HG03565 (cell line): ENCODE measurements at regions not wholly inside any gene's neighbourhood (a gene's known extent, or its start where the extent isn't known, plus 50 kb on each side); places are given as distances from the start of the nearest gene placed in this dataset.

Experiments used
- ATAC-seq: cut with Tn5 transposase; IDR thresholded peaks from one replicate; pipeline ENCODE4 v1.9.1; 2021; ENCODE audit warnings: mild to moderate bottlenecking, moderate library complexity; ENCODE audit not compliant: unreplicated experiment

DNA sequence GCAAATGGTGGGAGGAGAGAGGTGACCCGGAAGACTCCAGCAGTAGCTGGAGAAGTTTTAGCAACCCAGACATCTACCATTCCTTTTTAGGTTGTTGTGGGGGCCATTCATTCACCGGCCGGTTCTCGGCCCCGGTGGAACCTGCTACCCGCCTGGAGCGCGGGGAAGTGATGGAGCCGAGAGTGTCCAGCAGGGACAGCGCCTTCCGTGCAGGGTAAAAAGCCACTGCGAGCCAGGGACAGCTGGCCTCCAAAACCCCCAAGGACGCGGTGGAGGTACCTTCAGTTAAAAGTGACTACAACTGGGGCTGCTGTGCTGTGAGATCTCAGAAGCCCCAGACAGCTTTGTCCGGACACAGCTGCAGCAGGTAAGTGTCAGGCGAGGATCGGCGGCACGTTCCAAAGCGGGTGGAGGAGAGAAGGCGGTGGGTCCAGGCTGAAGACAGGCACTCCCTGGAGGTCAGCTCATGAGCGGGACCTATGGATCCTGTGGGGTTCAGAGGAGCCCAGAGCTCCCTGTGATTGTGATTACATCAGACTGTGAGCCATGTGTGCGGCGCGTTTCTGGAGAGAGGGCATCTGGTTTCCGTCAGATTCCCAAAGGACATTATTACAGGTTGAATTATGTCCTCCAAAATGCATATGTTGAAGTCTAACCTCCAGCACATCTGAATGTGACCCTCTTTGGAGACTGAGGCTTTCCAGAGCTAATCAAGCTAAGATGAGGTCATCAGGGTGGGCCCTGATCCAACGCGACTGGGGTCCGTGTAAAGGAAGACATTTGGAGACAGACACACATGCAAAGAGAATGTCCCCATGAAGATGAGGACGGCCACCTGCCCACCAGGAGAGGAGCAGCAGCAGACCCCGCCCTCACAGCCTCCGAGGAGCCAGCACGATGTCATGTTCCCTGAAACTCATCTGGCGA is 276.3 kb downstream of the EIPR1 start:
- ATAC-seq: no peak

- ATAC-seq: no peak
These were observed 277.2 kb downstream of the EIPR1 start for GRCh38 chr2:3100386-3100785.

DNA sequence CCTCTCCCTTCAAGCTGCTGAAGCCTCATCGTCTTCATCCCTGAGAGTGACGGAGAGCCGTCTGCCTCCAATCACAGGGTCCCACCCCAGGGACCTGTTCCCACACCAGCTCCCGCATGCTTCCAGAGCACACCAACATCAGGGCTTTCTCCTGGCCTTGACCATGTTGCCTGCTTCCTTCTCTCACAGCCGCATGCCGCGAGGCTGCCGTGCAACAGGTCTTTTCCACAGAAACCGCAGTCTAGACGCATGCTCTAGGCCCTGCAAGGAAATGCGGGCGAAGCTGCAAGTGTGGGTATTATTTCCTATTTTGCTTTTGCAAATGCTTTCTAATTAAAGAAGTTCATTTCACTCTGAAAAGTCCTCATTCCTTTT is 277.8 kb downstream of the EIPR1 start:
- no peak for ATAC-seq

DNA sequence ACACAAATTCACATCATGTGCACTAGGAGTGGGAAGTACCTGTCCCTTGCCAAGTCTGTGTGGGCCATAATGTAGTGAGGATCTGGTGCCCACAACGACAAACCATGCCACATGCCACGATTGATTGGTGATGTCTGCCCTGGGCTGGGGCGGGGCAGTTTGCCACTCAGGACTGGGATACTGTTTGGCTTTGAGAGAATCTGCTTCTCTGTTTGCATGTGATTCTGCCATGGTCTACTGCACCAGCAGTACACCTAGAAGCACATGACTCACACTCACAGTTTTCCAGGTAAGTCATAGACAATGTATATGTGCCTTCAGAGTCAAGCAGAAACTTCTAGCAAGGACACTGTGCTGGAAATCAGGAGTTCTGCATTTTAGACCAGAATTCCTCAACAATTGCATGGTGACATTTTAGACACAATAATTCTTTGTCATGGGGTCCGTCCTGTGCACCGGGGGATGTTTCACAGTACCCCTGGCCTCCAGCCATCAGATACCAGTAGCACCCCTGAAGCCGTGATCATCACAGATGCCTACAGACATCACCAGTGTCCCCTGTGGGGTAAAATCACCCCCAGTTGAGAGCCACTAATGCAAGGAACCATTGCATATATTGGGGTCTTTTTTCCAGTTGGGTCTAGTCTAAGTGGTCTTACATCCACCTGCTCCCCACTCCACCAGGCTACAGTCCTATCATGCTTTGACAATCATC is 278.3 kb downstream of the EIPR1 start:
- no peak for ATAC-seq

- no peak for ATAC-seq
These were observed 279.4 kb downstream of the EIPR1 start for GRCh38 chr2:3098231-3098630.

DNA sequence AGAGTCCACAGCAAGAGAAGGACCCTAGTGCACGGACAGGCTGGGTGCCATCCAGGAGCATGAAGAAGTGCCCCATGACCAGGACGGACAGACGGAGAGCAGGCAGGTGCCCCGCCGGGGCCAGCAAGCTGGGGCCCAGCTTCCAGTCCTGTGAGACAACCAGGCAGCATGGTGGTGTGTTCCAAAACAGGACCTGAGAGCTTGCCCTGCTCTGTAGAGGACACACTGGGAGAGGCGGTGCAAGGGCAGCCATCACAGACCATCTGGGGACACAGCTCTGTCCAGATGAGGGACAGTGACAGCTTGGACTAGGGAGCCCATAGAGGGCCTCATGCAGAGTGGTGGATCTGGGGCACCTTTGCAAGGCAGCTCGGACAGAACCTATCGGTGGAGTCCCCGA is 279.8 kb downstream of the EIPR1 start:
- ATAC-seq: no peak

DNA sequence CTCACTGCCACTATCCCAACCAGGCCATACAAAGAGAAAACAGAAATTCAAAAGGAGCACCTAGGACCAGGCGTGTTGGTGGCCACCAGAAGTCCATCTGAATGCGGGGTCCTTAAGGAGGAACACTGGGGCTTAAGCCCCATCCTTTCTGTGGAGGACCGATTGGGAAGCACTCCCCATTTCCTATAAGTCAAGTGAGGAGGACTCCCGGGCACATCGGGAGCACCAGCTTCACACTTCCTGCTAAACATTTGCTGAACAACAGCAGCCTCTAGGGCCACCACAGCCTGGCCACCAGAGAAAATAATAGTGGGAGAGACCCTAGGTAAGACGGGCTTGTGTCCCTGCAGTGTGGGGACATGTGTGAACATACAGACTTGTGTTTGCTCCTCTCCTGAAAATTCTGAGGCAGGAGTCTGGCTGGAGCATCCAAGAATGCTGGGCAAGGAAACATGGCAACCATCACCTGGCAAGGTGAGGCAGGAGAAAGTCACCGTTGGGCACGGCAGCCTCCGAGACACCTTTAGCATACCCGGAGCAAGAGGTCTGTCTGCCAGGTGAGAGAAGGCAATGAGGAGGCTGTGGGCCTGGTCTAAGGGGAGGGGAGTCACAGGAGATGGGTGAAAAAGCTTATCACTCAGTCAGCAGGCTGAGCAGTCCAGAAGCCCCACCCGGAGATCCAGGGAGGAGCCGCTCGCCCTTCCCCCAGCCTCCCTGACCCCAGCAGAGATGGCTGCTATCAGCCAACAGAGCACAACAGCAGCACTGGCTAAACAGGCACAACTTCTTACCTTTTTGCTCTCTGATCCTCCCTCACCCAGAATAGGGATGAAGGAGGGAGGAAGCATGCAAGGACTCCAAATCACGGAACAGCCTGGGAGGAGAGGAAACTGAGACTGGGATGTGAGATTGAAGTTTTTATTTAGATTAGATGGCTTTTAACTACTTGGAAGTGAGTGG is 282.3 kb downstream of the EIPR1 start:
- ATAC-seq: no peak

- no peak for ATAC-seq
These were observed 283.3 kb downstream of the EIPR1 start for GRCh38 chr2:3094318-3094717.

DNA sequence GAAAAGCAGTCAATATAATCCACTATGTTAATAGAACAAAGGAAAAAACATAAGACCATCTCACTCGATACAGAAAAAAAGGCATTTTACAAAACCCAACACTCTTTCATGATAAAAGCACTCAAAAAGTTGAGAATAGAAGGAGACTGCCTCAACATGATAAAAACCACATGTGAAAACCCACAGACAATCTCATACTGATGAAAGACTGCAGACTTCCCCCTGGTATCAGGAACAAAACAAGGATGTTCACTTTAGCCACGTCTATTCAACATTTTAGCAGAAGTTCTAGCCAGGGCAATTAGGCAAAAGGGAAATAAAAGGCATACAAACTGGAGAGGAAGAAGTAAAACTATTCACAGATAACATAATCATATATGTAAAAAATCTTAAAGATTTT is 285.9 kb downstream of the EIPR1 start:
- ATAC-seq: no peak

DNA sequence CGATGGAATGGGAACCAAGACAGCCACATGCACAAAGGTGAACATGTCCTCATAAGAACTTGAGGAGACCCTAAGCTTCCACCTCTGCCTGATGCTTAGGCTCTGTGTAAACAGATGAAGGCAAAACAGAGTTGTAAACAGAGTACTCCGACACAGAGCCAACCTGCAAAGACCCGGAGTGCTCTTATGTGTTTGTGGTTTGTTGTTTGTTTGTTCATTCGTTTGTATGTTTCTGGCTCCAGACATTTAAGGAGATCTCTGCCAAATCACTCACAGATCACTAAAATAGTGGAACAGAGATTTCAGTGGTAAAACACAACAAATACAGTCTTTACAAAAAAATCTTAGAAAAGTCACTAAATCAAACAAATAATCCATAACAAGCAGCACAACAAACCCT is 294.9 kb downstream of the EIPR1 start:
- ATAC-seq: no peak

- no peak for ATAC-seq
These were observed 297.4 kb downstream of the EIPR1 start for GRCh38 chr2:3079959-3080948.

- no peak for ATAC-seq
These were observed 298.2 kb downstream of the EIPR1 start for GRCh38 chr2:3079466-3079865.

DNA sequence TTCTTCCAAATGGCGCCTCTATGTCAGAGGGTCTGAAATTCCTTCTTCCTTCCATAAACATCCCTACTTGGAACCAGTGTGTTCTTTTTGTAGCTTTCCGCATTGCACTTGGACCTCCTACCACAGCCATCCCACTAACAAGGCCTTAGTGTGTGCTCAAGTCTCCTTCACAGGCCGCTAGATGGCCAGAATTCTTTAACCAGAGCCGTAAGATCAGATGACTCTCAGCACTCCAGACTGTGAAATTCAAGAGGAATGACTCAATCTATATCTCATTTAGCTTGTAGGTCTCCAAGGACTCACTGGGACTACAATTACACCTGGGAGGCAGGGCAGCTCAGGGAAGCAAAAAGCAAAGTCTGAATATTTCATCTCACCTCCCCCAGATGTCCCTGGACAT is 298.9 kb downstream of the EIPR1 start:
- ATAC-seq: no peak

- ATAC-seq: no peak
These were observed 300.6 kb downstream of the EIPR1 start for GRCh38 chr2:3076848-3077642.

DNA sequence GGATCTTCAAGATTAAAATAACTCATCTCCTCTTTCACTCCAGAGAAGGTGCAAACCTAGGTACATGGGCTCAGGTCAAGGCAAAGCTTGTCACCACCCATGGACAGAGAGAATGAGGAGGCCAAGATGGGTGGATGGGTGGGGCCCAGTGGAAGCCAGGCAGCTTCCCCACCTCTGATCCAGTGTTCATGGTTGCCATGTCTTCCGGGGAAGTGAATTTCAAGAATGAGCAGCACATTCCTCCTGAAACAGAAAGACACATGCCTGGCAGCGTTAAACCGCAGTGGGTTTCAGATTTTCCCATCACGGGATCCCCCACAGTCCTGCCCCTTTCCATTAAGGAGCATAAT is 301.7 kb downstream of the EIPR1 start:
- ATAC-seq: no peak

- ATAC-seq: no peak
These were observed 302.2 kb downstream of the EIPR1 start for GRCh38 chr2:3075316-3075990.

- no peak for ATAC-seq
These were observed 303.9 kb downstream of the EIPR1 start for GRCh38 chr2:3073704-3074103.

- no peak for ATAC-seq
These were observed 304.5 kb downstream of the EIPR1 start for GRCh38 chr2:3073041-3073595.
